ENCODE measurements at regions not wholly inside any gene's neighbourhood (a gene's known extent, or its start where the extent isn't known, plus 50 kb on each side); places are given as distances from the start of the nearest gene placed in this dataset.

DNA sequence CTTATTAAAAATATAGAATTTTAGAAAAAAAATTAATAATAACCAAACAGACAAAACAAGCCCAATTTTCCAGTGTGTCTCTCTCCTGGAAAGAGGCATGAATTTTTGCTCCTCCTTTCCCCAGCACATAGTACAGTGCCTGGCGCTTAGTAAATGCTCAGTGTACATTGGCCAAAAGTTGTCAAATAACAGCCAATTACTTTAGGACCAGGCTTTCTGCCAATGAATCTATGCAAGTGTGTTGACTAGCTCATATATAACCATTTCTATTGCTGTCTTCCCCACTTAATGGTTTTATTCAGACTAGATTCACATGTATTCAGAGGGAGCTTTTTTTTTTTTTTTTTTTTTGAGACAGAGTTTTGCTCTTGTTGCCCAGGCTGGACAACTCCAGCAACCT is 120.1 kb upstream of the CD180 start:
- H3K36me3 Mint-ChIP-seq, result no peaks in the 10 kb centered on the region
- ATAC-seq, result no peak
- H3K4me3 Mint-ChIP-seq, result no peak overlapping the region
- H3K9me3 Mint-ChIP-seq, result peaks cover 37% of the 10 kb centered on the region
- no peak for DNase-seq (ENCODE audit: low spot score)
- CTCF ChIA-PET, result interaction anchor here (0.6 kb wide), 1 partner anchor 706 kb away, joined by 3 read pairs; no protein-coding TSS in a partner anchor
- POLR2A ChIA-PET, result no interaction called here
- TF ChIP-seq, protein P1, sequence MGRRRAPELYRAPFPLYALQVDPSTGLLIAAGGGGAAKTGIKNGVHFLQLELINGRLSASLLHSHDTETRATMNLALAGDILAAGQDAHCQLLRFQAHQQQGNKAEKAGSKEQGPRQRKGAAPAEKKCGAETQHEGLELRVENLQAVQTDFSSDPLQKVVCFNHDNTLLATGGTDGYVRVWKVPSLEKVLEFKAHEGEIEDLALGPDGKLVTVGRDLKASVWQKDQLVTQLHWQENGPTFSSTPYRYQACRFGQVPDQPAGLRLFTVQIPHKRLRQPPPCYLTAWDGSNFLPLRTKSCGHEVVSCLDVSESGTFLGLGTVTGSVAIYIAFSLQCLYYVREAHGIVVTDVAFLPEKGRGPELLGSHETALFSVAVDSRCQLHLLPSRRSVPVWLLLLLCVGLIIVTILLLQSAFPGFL (CRISPR knock-in tag; IDR thresholded peaks at IDR 0.05; ENCODE audit: borderline replicate concordance), result no peak
- TF ChIP-seq, protein P2, sequence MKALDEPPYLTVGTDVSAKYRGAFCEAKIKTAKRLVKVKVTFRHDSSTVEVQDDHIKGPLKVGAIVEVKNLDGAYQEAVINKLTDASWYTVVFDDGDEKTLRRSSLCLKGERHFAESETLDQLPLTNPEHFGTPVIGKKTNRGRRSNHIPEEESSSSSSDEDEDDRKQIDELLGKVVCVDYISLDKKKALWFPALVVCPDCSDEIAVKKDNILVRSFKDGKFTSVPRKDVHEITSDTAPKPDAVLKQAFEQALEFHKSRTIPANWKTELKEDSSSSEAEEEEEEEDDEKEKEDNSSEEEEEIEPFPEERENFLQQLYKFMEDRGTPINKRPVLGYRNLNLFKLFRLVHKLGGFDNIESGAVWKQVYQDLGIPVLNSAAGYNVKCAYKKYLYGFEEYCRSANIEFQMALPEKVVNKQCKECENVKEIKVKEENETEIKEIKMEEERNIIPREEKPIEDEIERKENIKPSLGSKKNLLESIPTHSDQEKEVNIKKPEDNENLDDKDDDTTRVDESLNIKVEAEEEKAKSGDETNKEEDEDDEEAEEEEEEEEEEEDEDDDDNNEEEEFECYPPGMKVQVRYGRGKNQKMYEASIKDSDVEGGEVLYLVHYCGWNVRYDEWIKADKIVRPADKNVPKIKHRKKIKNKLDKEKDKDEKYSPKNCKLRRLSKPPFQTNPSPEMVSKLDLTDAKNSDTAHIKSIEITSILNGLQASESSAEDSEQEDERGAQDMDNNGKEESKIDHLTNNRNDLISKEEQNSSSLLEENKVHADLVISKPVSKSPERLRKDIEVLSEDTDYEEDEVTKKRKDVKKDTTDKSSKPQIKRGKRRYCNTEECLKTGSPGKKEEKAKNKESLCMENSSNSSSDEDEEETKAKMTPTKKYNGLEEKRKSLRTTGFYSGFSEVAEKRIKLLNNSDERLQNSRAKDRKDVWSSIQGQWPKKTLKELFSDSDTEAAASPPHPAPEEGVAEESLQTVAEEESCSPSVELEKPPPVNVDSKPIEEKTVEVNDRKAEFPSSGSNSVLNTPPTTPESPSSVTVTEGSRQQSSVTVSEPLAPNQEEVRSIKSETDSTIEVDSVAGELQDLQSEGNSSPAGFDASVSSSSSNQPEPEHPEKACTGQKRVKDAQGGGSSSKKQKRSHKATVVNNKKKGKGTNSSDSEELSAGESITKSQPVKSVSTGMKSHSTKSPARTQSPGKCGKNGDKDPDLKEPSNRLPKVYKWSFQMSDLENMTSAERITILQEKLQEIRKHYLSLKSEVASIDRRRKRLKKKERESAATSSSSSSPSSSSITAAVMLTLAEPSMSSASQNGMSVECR (CRISPR knock-in tag; IDR thresholded peaks at IDR 0.05; ENCODE audit: borderline replicate concordance), result no peak
- TF ChIP-seq CREM (CRISPR knock-in tag; IDR thresholded peaks at IDR 0.05) (no peak), TP53 (CRISPR knock-in tag; IDR thresholded peaks at IDR 0.05) (no peak), ZNF396 (CRISPR knock-in tag; IDR thresholded peaks at IDR 0.05; ENCODE audit: borderline replicate concordance) (no peak), GRHL2 (CRISPR knock-in tag; IDR thresholded peaks at IDR 0.05; ENCODE audit: insufficient replicate concordance, severe bottlenecking) (no peak), ZNF263 (CRISPR knock-in tag; IDR thresholded peaks at IDR 0.05; ENCODE audit: low read depth) (no peak), ZNF671 (CRISPR knock-in tag; IDR thresholded peaks at IDR 0.05) (no peak), KAT7 (CRISPR knock-in tag; IDR thresholded peaks at IDR 0.05; ENCODE audit: borderline replicate concordance) (no peak), ELF4 (CRISPR knock-in tag; IDR thresholded peaks at IDR 0.05; ENCODE audit: low read depth) (no peak), TCF7 (CRISPR knock-in tag; IDR thresholded peaks at IDR 0.05; ENCODE audit: low read depth) (no peak), GABPB1 (CRISPR knock-in tag; IDR thresholded peaks at IDR 0.05) (no peak), ZNF219 (CRISPR knock-in tag; IDR thresholded peaks at IDR 0.05; ENCODE audit: borderline replicate concordance) (no peak)
- TF ChIP-seq, protein P3, sequence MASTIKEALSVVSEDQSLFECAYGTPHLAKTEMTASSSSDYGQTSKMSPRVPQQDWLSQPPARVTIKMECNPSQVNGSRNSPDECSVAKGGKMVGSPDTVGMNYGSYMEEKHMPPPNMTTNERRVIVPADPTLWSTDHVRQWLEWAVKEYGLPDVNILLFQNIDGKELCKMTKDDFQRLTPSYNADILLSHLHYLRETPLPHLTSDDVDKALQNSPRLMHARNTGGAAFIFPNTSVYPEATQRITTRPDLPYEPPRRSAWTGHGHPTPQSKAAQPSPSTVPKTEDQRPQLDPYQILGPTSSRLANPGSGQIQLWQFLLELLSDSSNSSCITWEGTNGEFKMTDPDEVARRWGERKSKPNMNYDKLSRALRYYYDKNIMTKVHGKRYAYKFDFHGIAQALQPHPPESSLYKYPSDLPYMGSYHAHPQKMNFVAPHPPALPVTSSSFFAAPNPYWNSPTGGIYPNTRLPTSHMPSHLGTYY (CRISPR knock-in tag; IDR thresholded peaks at IDR 0.05), result no peak
- TF ChIP-seq, protein P4, sequence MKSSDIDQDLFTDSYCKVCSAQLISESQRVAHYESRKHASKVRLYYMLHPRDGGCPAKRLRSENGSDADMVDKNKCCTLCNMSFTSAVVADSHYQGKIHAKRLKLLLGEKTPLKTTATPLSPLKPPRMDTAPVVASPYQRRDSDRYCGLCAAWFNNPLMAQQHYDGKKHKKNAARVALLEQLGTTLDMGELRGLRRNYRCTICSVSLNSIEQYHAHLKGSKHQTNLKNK (CRISPR knock-in tag; IDR thresholded peaks at IDR 0.05), result no peak
- TF ChIP-seq, protein P5, sequence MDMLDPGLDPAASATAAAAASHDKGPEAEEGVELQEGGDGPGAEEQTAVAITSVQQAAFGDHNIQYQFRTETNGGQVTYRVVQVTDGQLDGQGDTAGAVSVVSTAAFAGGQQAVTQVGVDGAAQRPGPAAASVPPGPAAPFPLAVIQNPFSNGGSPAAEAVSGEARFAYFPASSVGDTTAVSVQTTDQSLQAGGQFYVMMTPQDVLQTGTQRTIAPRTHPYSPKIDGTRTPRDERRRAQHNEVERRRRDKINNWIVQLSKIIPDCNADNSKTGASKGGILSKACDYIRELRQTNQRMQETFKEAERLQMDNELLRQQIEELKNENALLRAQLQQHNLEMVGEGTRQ (CRISPR knock-in tag; IDR thresholded peaks at IDR 0.05), result no peak
- TF ChIP-seq, protein P6, sequence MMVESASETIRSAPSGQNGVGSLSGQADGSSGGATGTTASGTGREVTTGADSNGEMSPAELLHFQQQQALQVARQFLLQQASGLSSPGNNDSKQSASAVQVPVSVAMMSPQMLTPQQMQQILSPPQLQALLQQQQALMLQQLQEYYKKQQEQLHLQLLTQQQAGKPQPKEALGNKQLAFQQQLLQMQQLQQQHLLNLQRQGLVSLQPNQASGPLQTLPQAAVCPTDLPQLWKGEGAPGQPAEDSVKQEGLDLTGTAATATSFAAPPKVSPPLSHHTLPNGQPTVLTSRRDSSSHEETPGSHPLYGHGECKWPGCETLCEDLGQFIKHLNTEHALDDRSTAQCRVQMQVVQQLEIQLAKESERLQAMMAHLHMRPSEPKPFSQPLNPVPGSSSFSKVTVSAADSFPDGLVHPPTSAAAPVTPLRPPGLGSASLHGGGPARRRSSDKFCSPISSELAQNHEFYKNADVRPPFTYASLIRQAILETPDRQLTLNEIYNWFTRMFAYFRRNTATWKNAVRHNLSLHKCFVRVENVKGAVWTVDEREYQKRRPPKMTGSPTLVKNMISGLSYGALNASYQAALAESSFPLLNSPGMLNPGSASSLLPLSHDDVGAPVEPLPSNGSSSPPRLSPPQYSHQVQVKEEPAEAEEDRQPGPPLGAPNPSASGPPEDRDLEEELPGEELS (CRISPR knock-in tag; IDR thresholded peaks at IDR 0.05), result no peak
- TF ChIP-seq, protein P7, sequence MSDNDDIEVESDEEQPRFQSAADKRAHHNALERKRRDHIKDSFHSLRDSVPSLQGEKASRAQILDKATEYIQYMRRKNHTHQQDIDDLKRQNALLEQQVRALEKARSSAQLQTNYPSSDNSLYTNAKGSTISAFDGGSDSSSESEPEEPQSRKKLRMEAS (CRISPR knock-in tag; IDR thresholded peaks at IDR 0.05), result no peak
- TF ChIP-seq, protein P8, sequence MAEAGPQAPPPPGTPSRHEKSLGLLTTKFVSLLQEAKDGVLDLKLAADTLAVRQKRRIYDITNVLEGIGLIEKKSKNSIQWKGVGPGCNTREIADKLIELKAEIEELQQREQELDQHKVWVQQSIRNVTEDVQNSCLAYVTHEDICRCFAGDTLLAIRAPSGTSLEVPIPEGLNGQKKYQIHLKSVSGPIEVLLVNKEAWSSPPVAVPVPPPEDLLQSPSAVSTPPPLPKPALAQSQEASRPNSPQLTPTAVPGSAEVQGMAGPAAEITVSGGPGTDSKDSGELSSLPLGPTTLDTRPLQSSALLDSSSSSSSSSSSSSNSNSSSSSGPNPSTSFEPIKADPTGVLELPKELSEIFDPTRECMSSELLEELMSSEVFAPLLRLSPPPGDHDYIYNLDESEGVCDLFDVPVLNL (CRISPR knock-in tag; IDR thresholded peaks at IDR 0.05; ENCODE audit: borderline replicate concordance, low read depth), result no peak
- H3K4me1 Mint-ChIP-seq, result no peaks in the 10 kb centered on the region
- H3K27me3 Mint-ChIP-seq (ENCODE audit: low read depth), result no peaks in the 10 kb centered on the region
- H3K27ac Mint-ChIP-seq, result no peak overlapping the region

Measured in WTC11 (cell line).